ENCODE measurements at regions not wholly inside any gene's neighbourhood (a gene's known extent, or its start where the extent isn't known, plus 50 kb on each side); places are given as distances from the start of the nearest gene placed in this dataset.
A peak's percentile ranks its signal among the peaks of the same experiment; 100 is the strongest.

- ATAC-seq (peak; percentile 64 to 76), DNase-seq (no peak)
- Mint-ChIP-seq H3K9me3 (no peaks in the 10 kb centered on the region), H3K4me3 (no peak overlapping the region), H3K4me1 (ENCODE audit: low read depth) (peaks cover 72% of the 10 kb centered on the region), H3K36me3 (ENCODE audit: insufficient read depth) (no peaks in the 10 kb centered on the region), H3K27me3 (ENCODE audit: low read depth) (no peaks in the 10 kb centered on the region)
Observed at GRCh38 chr3:42020684-42021307, 58.9 kb upstream of the ULK4 start.

DNA sequence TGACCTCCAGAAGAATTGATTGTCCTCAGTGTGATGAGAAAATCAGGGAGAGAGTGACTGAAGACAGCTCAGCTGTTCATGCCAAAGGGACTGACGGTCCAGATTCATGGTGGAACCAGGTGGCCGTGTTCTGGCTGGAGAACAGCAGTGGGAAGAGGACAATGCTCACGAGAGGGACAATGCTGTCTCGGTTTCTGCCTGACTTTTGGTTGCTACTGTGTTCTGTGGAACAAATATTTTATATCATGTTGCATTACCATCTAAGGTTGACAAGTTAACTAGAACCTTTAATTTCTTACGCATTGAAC lies 58.0 kb upstream of the ULK4 start:
- ATAC-seq = no peak
- Mint-ChIP-seq H3K4me3 (no peak overlapping the region), H3K36me3 (ENCODE audit: insufficient read depth) (no peaks in the 10 kb centered on the region)

DNA sequence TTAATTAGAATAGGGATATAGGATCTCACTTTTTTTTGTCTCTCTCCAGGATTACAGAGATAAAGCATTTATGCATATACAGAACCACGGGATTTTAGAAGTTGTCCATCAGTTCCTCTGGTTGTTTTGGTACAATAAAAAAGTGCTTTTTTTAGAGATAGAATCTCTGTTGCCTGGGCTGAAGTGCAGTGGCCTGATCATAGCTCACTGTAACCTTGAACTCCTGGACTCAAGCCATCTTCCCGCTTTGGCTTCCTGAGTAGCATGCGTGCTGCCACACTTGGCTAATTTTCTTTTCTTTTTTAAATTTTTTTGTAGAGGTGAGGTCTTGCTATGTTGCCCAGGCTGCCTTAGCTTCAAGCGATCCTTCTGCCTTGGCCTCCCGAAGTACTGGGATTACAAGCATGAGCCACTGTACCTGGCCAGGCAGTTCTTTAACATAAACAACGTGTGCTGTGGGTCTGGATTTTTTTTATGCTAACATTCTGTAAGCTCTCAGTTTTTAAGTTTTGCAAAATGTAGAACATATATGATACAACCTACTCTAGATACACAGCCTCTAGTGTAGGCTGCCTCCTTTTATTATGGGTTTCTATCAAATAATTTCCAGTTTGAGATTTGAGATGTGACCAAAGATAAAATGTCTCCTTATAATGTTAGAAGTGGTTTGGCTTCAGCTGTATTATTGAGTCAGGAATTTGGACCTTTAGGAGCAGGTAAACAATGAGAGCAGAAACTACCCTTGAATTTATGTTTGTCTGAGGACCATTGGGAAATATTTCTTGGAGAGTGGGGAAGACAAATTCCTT lies 57.4 kb upstream of the ULK4 start:
- no peaks in the 10 kb centered on the region for H3K9me3 Mint-ChIP-seq
- H3K36me3 Mint-ChIP-seq (ENCODE audit: insufficient read depth) = no peaks in the 10 kb centered on the region
- H3K27me3 Mint-ChIP-seq (ENCODE audit: low read depth) = no peaks in the 10 kb centered on the region
- DNase-seq (no peak), ATAC-seq (no peak)
- no peak overlapping the region for H3K4me3 Mint-ChIP-seq
- H3K4me1 Mint-ChIP-seq (ENCODE audit: low read depth) = peaks cover 72% of the 10 kb centered on the region

More for the DNA sequence above, 58.0 kb upstream of the ULK4 start:
- Mint-ChIP-seq H3K4me1 (ENCODE audit: low read depth) (peaks cover 72% of the 10 kb centered on the region), H3K27me3 (ENCODE audit: low read depth) (no peaks in the 10 kb centered on the region), H3K9me3 (no peaks in the 10 kb centered on the region)
- DNase-seq = no peak

DNA sequence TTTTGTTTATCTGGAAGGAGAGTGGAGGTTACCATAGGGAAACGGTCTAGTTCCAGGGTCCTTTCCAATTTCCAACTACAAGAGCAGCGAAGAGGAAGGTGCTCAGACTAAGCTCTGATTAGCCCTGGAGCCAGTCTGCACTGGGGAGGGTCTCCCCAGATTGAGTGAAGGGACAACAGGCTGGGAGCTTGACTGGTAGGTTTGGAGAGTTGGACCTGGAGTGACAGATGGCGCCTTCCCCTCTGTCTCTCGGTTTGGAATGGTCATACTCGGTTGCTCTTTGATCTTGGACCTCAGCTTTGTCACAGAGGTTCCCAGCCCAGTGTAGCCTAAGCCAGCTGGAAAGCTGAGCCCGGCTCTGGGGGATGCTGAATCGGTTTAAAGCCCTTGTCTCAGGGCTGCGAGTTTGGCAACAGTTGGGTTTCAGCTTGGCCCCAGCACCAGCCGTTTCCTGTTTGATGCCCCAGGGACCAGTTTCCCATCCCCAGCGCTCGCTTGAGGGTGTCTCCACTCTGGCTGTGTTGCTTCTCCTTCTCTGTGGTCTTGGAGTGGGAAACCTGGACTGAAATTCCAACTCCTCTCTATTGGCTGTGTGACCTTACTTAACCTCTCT lies 53.1 kb upstream of the ULK4 start:
- Mint-ChIP-seq H3K36me3 (ENCODE audit: insufficient read depth) (no peaks in the 10 kb centered on the region), H3K9me3 (no peaks in the 10 kb centered on the region), H3K4me3 (peak overlapping the region; percentile 83), H3K4me1 (ENCODE audit: low read depth) (peaks cover 51% of the 10 kb centered on the region), H3K27me3 (ENCODE audit: low read depth) (no peaks in the 10 kb centered on the region)
- no peak for ATAC-seq
- DNase-seq = no peak

DNA sequence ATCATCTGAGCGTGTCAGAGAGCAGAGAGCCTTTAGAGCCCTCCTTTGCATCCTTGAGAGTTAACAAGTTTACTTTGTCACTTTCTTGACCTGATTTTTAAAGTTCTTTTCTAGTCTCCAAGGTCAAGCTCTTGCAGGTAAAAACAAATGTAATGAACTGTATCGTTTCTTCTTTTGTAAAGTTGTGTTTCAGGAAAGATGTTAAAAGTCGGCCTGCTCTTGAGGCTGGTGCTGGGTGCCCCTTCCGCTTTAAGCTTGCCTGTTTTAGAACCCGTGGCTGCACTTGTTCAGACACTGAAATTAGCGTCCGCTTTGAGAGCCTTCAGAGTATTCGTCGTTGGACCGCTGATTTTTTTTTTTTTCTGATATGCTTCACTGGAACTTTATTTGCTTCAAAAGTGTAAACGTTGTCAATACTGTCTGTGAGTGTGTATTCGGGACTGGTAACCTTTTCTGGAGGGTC lies 52.6 kb upstream of the ULK4 start:
- no peak for DNase-seq
- no peak for ATAC-seq
- H3K4me1 Mint-ChIP-seq (ENCODE audit: low read depth) = peaks cover 47% of the 10 kb centered on the region

DNA sequence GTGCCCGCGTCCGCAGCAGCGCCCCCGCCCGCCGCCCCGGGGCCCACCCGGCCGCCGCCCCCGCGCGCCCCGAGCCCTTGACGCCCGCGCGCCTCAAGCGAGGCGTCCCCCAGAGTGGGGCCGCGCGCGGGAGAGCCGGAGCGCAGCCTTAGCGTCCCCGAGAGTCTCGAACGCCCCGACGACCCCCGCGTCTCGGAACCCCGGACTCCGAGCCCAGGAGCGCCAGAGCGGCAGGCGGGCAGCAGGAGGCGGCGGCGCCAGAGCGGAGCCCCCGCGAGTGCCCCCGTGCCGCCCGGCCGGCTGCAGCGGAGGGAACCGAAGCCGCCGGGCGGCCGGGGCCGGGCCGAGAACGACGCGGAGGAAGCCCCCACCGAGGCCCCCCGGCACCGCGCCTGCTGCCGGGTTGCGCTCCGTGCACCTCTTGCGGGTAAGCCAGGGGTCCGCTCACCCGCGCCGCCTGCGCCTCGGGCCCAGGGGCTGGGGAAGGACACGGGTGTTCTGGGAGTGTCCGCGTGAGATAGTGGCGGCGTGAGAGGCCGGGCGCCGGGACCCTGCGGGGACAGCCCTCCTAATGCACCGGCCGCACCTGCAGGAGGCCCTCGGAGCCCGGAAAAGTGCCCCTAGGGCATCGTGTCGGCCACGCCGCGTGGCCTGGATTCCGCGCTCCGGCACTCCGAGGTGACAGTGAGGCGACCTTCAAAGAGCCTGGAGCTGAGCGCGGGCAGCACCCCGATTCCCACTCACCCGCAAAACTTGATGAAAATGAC lies 52.0 kb upstream of the ULK4 start:
- DNase-seq = peak; percentile 31
- peak; percentile 33 to 42 for ATAC-seq
- no peaks in the 10 kb centered on the region for H3K9me3 Mint-ChIP-seq
- no peaks in the 10 kb centered on the region for H3K27me3 Mint-ChIP-seq (ENCODE audit: low read depth)
- no peaks in the 10 kb centered on the region for H3K36me3 Mint-ChIP-seq (ENCODE audit: insufficient read depth)
- H3K4me1 Mint-ChIP-seq (ENCODE audit: low read depth) = peaks cover 45% of the 10 kb centered on the region
- peak overlapping the region; percentile 83 for H3K4me3 Mint-ChIP-seq

More for the DNA sequence above, 52.6 kb upstream of the ULK4 start:
- no peaks in the 10 kb centered on the region for H3K36me3 Mint-ChIP-seq (ENCODE audit: insufficient read depth)
- H3K9me3 Mint-ChIP-seq = no peaks in the 10 kb centered on the region
- peak overlapping the region; percentile 83 for H3K4me3 Mint-ChIP-seq
- no peaks in the 10 kb centered on the region for H3K27me3 Mint-ChIP-seq (ENCODE audit: low read depth)

DNA sequence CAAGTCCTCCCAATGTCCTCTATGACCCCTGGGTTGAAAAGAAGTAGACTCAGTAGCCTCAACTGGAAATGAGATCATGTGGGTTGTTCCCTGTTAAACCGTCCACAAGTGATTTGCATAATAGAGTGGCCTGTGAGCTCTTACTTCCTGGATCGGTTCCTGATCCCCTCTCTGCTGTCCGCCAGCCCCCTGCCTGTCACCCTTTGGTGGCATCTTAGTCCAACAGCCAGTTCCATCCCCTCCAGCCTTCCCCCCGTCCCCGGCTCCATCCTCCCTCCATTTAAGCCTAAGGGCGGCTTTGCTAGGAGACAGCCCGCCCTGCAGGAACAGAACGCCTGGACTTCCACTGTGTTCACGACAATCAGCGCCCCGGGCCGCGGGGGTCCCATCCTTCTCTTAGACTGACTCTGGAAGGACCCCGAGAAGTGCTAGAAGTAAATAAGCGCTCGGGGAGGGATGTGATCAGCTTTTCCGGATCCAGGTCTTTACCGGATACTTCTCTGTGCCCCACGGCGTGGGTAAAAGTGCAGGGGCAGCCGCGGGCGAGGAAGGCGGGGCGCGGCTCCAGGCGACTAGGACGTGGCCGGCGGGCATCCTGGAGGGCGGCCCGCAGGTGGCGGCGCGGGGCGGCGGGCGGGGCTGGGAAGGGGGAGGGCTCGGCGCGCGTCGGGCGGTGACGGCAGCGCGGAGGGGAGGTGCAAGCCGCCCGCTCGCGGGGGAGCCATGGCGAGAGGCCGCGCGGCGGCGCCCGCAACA lies 51.2 kb upstream of the ULK4 start:
- ATAC-seq (peak; percentile 91), DNase-seq (peak; percentile 64)
- Mint-ChIP-seq H3K27me3 (ENCODE audit: low read depth) (no peaks in the 10 kb centered on the region), H3K9me3 (no peaks in the 10 kb centered on the region), H3K36me3 (ENCODE audit: insufficient read depth) (no peaks in the 10 kb centered on the region), H3K4me3 (peak overlapping the region; percentile 80), H3K4me1 (ENCODE audit: low read depth) (peaks cover 41% of the 10 kb centered on the region)

- ATAC-seq (no peak), DNase-seq (no peak)
- Mint-ChIP-seq H3K4me1 (ENCODE audit: low read depth) (peaks cover 40% of the 10 kb centered on the region), H3K4me3 (peak overlapping the region; percentile 80), H3K9me3 (no peaks in the 10 kb centered on the region), H3K27me3 (ENCODE audit: low read depth) (no peaks in the 10 kb centered on the region), H3K36me3 (ENCODE audit: insufficient read depth) (no peaks in the 10 kb centered on the region)
Observed at GRCh38 chr3:42012383-42012934, 50.6 kb upstream of the ULK4 start.

Data from activated T-cell treated with anti-CD3 and anti-CD28 coated beads, Interleukin-2, amount 50 U/mL, for 4 hours (primary cell).